Trophoblast cell (in vitro differentiated cells and primary cell): ENCODE measurements at regions not wholly inside any gene's neighbourhood (a gene's known extent, or its start where the extent isn't known, plus 50 kb on each side); places are given as distances from the start of the nearest gene placed in this dataset.

Experiments used
- DNase-seq, 2 donors: peaks; one replicate each; pipeline ENCODE4 v3.0.0-alpha.2; 2016
- H2AFZ ChIP-seq: 2 replicates; pipeline ENCODE4 v1.6.1; 2013; ENCODE audit warnings: low read length, moderate library complexity, mild to moderate bottlenecking; ENCODE audit not compliant: insufficient read depth, poor library complexity
- H2AK5ac ChIP-seq: 2 replicates; pipeline ENCODE4 v1.6.1; 2013; ENCODE audit warnings: mild to moderate bottlenecking, low read length
- H2BK120ac ChIP-seq: 2 replicates; pipeline ENCODE4 v1.6.1; 2013; ENCODE audit warnings: low read length, mild to moderate bottlenecking, moderate library complexity; ENCODE audit not compliant: insufficient read depth, poor library complexity
- H2BK12ac ChIP-seq: 2 replicates; pipeline ENCODE4 v1.6.1; 2013; ENCODE audit warnings: mild to moderate bottlenecking, low read length, moderate library complexity
- H2BK5ac ChIP-seq: 2 replicates; pipeline ENCODE4 v1.6.1; 2013; ENCODE audit warnings: low read length, low read depth, moderate library complexity, mild to moderate bottlenecking; ENCODE audit not compliant: poor library complexity
- H3K14ac ChIP-seq: 2 replicates; pipeline ENCODE4 v1.6.1; 2013; ENCODE audit warnings: mild to moderate bottlenecking, low read length
- H3K18ac ChIP-seq: 2 replicates; pipeline ENCODE4 v1.6.1; 2013; ENCODE audit warnings: mild to moderate bottlenecking, low read length
- H3K23ac ChIP-seq: 2 replicates; pipeline ENCODE4 v1.6.1; 2013; ENCODE audit warnings: low read length
- H3K27ac ChIP-seq: 2 replicates; pipeline ENCODE4 v1.5.1; 2013; ENCODE audit warnings: low read depth, mild to moderate bottlenecking, inconsistent platforms, low read length, moderate library complexity
- H3K27me3 ChIP-seq: 2 replicates; pipeline ENCODE4 v1.6.1; 2013; ENCODE audit warnings: inconsistent platforms, mild to moderate bottlenecking, low read length, moderate library complexity; ENCODE audit not compliant: insufficient read depth
- H3K36me3 ChIP-seq, 2 experiments: 1 replicate in 1 of 2; 2 replicates in 1 of 2; pipeline ENCODE4 v1.6.1; 2013; ENCODE audit warnings: low read length in 2 of 2, mild to moderate bottlenecking in 2 of 2, moderate library complexity in 1 of 2; ENCODE audit not compliant: insufficient read depth in 2 of 2, control insufficient read depth in 1 of 2
- H3K4ac ChIP-seq: 2 replicates; pipeline ENCODE4 v1.6.1; 2013; ENCODE audit warnings: low read depth, mild to moderate bottlenecking, low read length, moderate library complexity
- H3K4me1 ChIP-seq, 2 experiments: 1 replicate in 1 of 2; 2 replicates in 1 of 2; pipeline ENCODE4 v1.6.1; 2013; ENCODE audit warnings: low read length in 2 of 2, mild to moderate bottlenecking in 2 of 2, moderate library complexity in 1 of 2; ENCODE audit not compliant: insufficient read depth in 2 of 2, control insufficient read depth in 1 of 2
- H3K4me2 ChIP-seq: 2 replicates; pipeline ENCODE4 v1.6.1; 2013; ENCODE audit warnings: inconsistent platforms, mild to moderate bottlenecking, low read length, moderate library complexity
- H3K4me3 ChIP-seq: 2 replicates; pipeline ENCODE4 v1.5.1; 2013; ENCODE audit warnings: mild to moderate bottlenecking, low read depth, low read length, inconsistent platforms
- H3K79me1 ChIP-seq: one replicate; pipeline ENCODE4 v1.6.1; 2013; ENCODE audit warnings: low read length
- H3K79me2 ChIP-seq: 2 replicates; pipeline ENCODE4 v1.6.1; 2013; ENCODE audit warnings: low read length, mild to moderate bottlenecking; ENCODE audit not compliant: control insufficient read depth, insufficient read depth, poor library complexity
- H3K9ac ChIP-seq: 2 replicates; pipeline ENCODE4 v1.6.1; 2013; ENCODE audit warnings: mild to moderate bottlenecking, low read length
- H3K9me3 ChIP-seq: 2 replicates; pipeline ENCODE4 v1.6.1; 2013; ENCODE audit warnings: low read depth, mild to moderate bottlenecking, control low read depth, inconsistent platforms, low read length; ENCODE audit not compliant: insufficient read depth
- H4K12ac ChIP-seq: 2 replicates; pipeline ENCODE4 v1.6.1; 2013; ENCODE audit warnings: low read depth, mild to moderate bottlenecking, low read length, moderate library complexity
- H4K8ac ChIP-seq: 2 replicates; pipeline ENCODE4 v1.6.1; 2013; ENCODE audit warnings: low read depth, mild to moderate bottlenecking, low read length, moderate library complexity
- H4K91ac ChIP-seq: one replicate; pipeline ENCODE4 v1.6.1; 2013; ENCODE audit warnings: low read depth, mild to moderate bottlenecking, low read length, moderate library complexity
- WGBS: extraction: QIAGEN DNeasy Blood & Tissue Kit; methylation state at CpG from one replicate; pipeline ENCODE4 v1.1.7; 2013; ENCODE audit warnings: missing lambda C conversion rate; ENCODE audit not compliant: insufficient read length, insufficient coverage; ENCODE audit errors: extremely low coverage; 5-methylcytosine and 5-hydroxymethylcytosine counted together

DNA sequence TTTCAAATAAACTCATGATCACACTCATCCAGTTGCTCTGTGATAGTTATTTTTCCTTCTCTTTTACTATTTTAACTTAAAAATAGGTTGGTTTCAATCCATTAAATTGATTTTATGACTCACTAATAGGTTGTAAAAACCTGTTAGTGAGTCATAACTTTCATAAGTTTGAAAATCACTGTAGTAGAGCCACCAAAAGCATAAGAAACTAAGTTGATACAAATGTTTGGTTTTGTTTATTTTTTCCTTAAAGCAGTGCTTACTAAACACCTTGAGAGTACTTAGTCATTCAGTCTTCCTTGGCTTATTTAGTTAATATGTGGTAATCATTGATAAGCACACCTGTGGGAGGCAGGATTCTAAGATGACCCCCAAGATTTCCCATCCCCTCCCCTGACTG is 312.1 kb upstream of the MAN1A1 start:
- no peak overlapping the region for H3K4me3 ChIP-seq
- no peaks in the 10 kb centered on the region for H3K36me3 ChIP-seq
- H3K79me2 ChIP-seq: no peaks in the 10 kb centered on the region
- no peak overlapping the region for H3K4me2 ChIP-seq
- no peak overlapping the region for H3K23ac ChIP-seq
- peaks cover 3% of the 10 kb centered on the region for H3K9me3 ChIP-seq
- H3K4me1 ChIP-seq: no peaks in the 10 kb centered on the region
- H3K18ac ChIP-seq: no peak overlapping the region
- H2BK5ac ChIP-seq: no peak overlapping the region
- H2BK12ac ChIP-seq: no peak overlapping the region
- no peak overlapping the region for H3K4ac ChIP-seq
- no peak overlapping the region for H2AFZ ChIP-seq
- DNase-seq: no peak
- no peak overlapping the region for H3K27ac ChIP-seq
- no peak overlapping the region for H2AK5ac ChIP-seq
- H2BK120ac ChIP-seq: no peak overlapping the region
- no peak overlapping the region for H3K14ac ChIP-seq
- H3K79me1 ChIP-seq: no peaks in the 10 kb centered on the region
- no peak overlapping the region for H4K12ac ChIP-seq
- no peak overlapping the region for H4K91ac ChIP-seq
- no peak overlapping the region for H3K9ac ChIP-seq
- H4K8ac ChIP-seq: no peak overlapping the region
- no peaks in the 10 kb centered on the region for H3K27me3 ChIP-seq

DNA sequence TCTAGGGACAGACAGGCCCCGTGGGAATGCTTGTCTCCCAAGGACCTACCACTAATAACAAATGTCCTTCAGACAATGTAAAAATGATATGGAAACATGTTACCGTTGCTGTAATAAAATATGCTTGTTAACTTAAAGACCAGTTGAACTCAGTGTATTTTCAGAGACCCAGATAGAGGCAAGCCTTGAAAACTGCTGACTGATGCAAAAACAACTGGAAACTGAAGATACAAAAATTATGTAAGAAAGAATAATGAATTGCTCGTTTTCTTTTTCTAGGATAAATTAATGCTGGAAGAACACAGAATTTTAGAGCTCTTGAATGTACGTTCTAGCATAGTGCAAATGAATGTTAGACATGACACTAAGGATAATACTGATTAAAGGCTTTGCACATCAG is 311.5 kb upstream of the MAN1A1 start:
- Histone ChIP-seq H2AFZ (no peak overlapping the region), H3K27ac (no peak overlapping the region), H4K91ac (no peak overlapping the region), H2BK12ac (no peak overlapping the region), H3K4ac (no peak overlapping the region), H3K79me2 (no peaks in the 10 kb centered on the region), H2BK5ac (no peak overlapping the region), H2AK5ac (no peak overlapping the region), H3K4me2 (no peak overlapping the region), H4K12ac (no peak overlapping the region), H3K9me3 (peaks cover 3% of the 10 kb centered on the region), H3K4me1 (no peaks in the 10 kb centered on the region), H3K18ac (no peak overlapping the region), H3K27me3 (no peaks in the 10 kb centered on the region), H3K14ac (no peak overlapping the region), H3K4me3 (no peak overlapping the region), H2BK120ac (no peak overlapping the region), H4K8ac (no peak overlapping the region), H3K9ac (no peak overlapping the region), H3K36me3 (no peaks in the 10 kb centered on the region), H3K79me1 (no peaks in the 10 kb centered on the region), H3K23ac (no peak overlapping the region)
- no CpG with 5 or more reads among the region's 4 CpGs for WGBS
- no peak for DNase-seq

DNA sequence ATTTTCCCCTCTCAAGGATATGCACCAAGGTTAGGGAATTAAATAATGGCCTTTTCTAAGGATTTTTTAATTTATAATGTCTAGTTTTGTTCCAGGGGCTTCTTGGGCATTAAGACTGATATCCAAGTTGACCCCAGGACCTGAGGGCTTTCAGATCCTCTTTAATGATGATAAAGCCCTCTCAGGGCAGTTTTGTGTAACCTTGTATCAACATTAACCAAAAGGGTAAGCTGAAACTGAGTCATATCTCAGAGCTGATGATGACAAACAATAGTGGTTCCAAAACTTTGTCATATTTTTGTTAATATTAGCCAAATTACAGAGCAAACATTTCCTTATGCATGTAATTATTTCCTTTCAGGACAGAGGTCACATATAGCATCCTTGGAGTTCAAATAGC is 309.4 kb upstream of the MAN1A1 start:
- H3K23ac ChIP-seq: no peak overlapping the region
- H3K4me1 ChIP-seq: no peaks in the 10 kb centered on the region
- H3K79me2 ChIP-seq: no peaks in the 10 kb centered on the region
- H2BK120ac ChIP-seq: no peak overlapping the region
- no peak overlapping the region for H2AFZ ChIP-seq
- no peak overlapping the region for H4K8ac ChIP-seq
- H3K14ac ChIP-seq: no peak overlapping the region
- H3K4me2 ChIP-seq: no peak overlapping the region
- no peak overlapping the region for H3K4ac ChIP-seq
- no peak overlapping the region for H4K12ac ChIP-seq
- DNase-seq: no peak
- H3K9me3 ChIP-seq: no peaks in the 10 kb centered on the region
- no peak overlapping the region for H2BK5ac ChIP-seq
- no peak overlapping the region for H3K27ac ChIP-seq
- no peak overlapping the region for H2BK12ac ChIP-seq
- no peak overlapping the region for H3K4me3 ChIP-seq
- H3K79me1 ChIP-seq: no peaks in the 10 kb centered on the region
- H3K27me3 ChIP-seq: no peaks in the 10 kb centered on the region
- H4K91ac ChIP-seq: no peak overlapping the region
- H3K18ac ChIP-seq: no peak overlapping the region
- H3K9ac ChIP-seq: no peak overlapping the region
- no peaks in the 10 kb centered on the region for H3K36me3 ChIP-seq
- H2AK5ac ChIP-seq: no peak overlapping the region

DNA sequence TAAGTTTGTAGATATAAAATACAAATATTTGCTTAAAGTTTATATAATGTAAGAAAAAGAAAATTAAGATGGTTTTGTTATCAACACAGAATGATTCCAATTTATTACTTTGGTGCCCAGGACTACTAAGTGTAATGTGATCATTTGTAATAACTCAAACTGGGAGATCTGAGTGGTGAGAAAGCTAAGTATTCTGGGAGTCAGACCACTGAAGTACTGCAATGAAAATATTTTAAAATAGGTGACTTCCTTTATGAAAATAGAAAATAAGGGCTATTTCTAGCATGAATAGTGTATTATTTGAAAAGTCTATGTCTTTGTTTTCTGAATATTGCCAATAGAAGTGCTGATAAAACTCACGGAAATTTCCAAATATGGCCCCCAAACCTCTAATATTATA is 305.6 kb upstream of the MAN1A1 start:
- Histone ChIP-seq H3K4me2 (no peak overlapping the region), H2BK5ac (no peak overlapping the region), H3K27me3 (no peaks in the 10 kb centered on the region), H2AK5ac (no peak overlapping the region), H4K12ac (no peak overlapping the region), H3K18ac (no peak overlapping the region), H3K4ac (no peak overlapping the region), H4K91ac (no peak overlapping the region), H3K79me1 (no peaks in the 10 kb centered on the region), H2BK12ac (no peak overlapping the region), H3K4me1 (no peaks in the 10 kb centered on the region), H3K79me2 (no peaks in the 10 kb centered on the region), H3K4me3 (no peak overlapping the region), H2BK120ac (no peak overlapping the region), H3K9ac (no peak overlapping the region), H2AFZ (no peak overlapping the region), H4K8ac (no peak overlapping the region), H3K14ac (no peak overlapping the region), H3K27ac (no peak overlapping the region), H3K23ac (no peak overlapping the region), H3K36me3 (no peaks in the 10 kb centered on the region), H3K9me3 (no peaks in the 10 kb centered on the region)
- WGBS: no CpG with 5 or more reads among the region's 1 CpG
- no peak for DNase-seq

DNA sequence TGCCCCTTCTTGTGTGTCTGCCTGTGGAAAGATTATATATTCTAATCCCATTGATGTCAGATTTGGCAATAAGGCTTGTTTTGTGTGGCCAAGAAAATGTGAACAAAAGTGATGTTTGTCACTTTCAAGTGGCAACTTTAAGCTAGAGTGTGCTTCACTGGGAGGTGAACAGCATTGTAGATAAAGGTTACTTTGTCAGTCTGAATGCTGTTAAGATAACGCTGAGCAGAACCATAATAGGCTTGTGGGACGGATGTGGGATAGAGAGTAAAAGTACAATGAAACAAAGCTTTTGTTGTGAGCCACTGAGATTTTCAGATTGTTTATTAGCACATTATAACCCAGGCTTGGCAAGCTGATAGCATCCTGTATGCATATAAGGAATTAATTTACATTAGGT is 303.8 kb upstream of the MAN1A1 start:
- H3K79me2 ChIP-seq: no peaks in the 10 kb centered on the region
- H3K23ac ChIP-seq: no peak overlapping the region
- no peak for DNase-seq
- H3K36me3 ChIP-seq: no peaks in the 10 kb centered on the region
- H2BK12ac ChIP-seq: no peak overlapping the region
- no peak overlapping the region for H2BK120ac ChIP-seq
- H3K27ac ChIP-seq: no peak overlapping the region
- H4K8ac ChIP-seq: no peak overlapping the region
- no peaks in the 10 kb centered on the region for H3K4me1 ChIP-seq
- no peak overlapping the region for H3K9ac ChIP-seq
- H3K14ac ChIP-seq: no peak overlapping the region
- no peaks in the 10 kb centered on the region for H3K79me1 ChIP-seq
- no peak overlapping the region for H4K91ac ChIP-seq
- no CpG with 5 or more reads among the region's 2 CpGs for whole genome bisulfite sequencing
- H3K27me3 ChIP-seq: no peaks in the 10 kb centered on the region
- H2AK5ac ChIP-seq: no peak overlapping the region
- H3K4ac ChIP-seq: no peak overlapping the region
- H3K4me2 ChIP-seq: no peak overlapping the region
- no peaks in the 10 kb centered on the region for H3K9me3 ChIP-seq
- H3K18ac ChIP-seq: no peak overlapping the region
- H2BK5ac ChIP-seq: no peak overlapping the region
- no peak overlapping the region for H3K4me3 ChIP-seq
- no peak overlapping the region for H4K12ac ChIP-seq
- H2AFZ ChIP-seq: no peak overlapping the region
